Bronchial epithelial cell (primary cell): ENCODE measurements at regions not wholly inside any gene's neighbourhood (a gene's known extent, or its start where the extent isn't known, plus 50 kb on each side); places are given as distances from the start of the nearest gene placed in this dataset.
A peak's percentile ranks its signal among the peaks of the same experiment; 100 is the strongest.

ENCODE experiments used
- DNase-seq: peaks from one replicate; pipeline ENCODE4 v3.0.0-alpha.2; 2010; ENCODE audit warnings: low read depth
- FAIRE-seq: peaks from 2 replicates; lab custom pipeline; 2011; peaks lifted over from hg19 to GRCh38; lab: Jason Lieb, UNC
- H3K27me3 ChIP-seq: 2 replicates; pipeline ENCODE4 v1.5.1; 2011; ENCODE audit warnings: low read length; ENCODE audit not compliant: control insufficient read depth, insufficient read depth
- H3K36me3 ChIP-seq: 2 replicates; pipeline ENCODE4 v1.5.1; 2011; ENCODE audit warnings: low read length; ENCODE audit not compliant: control insufficient read depth, insufficient read depth
- H3K4me3 ChIP-seq: 2 replicates; pipeline ENCODE4 v1.5.1; 2011; ENCODE audit warnings: mild to moderate bottlenecking, low read depth, low read length, control low read depth
- CTCF ChIP-seq: IDR thresholded peaks from 2 replicates; pipeline ENCODE4 v1.5.1; 2011; ENCODE audit warnings: mild to moderate bottlenecking, moderate library complexity, low read length, control low read depth, inconsistent platforms; ENCODE audit not compliant: insufficient read depth, severe bottlenecking

GRCh38 chr4:134668237-134668636 lies 466.6 kb upstream of the PABPC4L start:
- no peaks in the 10 kb centered on the region for H3K36me3 ChIP-seq
- H3K27me3 ChIP-seq = no peaks in the 10 kb centered on the region
- H3K4me3 ChIP-seq = no peak overlapping the region
- DNase-seq = peak; percentile 30
- no peak for FAIRE-seq
- no peak for TF ChIP-seq CTCF

- no peaks in the 10 kb centered on the region for H3K36me3 ChIP-seq
- DNase-seq (no peak), FAIRE-seq (no peak)
- no peaks in the 10 kb centered on the region for H3K27me3 ChIP-seq
- H3K4me3 ChIP-seq = no peak overlapping the region
- TF ChIP-seq CTCF = no peak
These were observed 465.1 kb upstream of the PABPC4L start for GRCh38 chr4:134666640-134667039.

- DNase-seq (no peak), FAIRE-seq (no peak)
- Histone ChIP-seq H3K36me3 (no peaks in the 10 kb centered on the region), H3K4me3 (no peak overlapping the region), H3K27me3 (no peaks in the 10 kb centered on the region)
- no peak for TF ChIP-seq CTCF
These were observed 463.8 kb upstream of the PABPC4L start for GRCh38 chr4:134665429-134665828.

GRCh38 chr4:134663742-134664141 lies 462.2 kb upstream of the PABPC4L start:
- Histone ChIP-seq H3K4me3 (no peak overlapping the region), H3K36me3 (no peaks in the 10 kb centered on the region), H3K27me3 (no peaks in the 10 kb centered on the region)
- no peak for TF ChIP-seq CTCF
- FAIRE-seq = no peak
- no peak for DNase-seq

GRCh38 chr4:134650461-134650860 lies 448.9 kb upstream of the PABPC4L start:
- no peak for TF ChIP-seq CTCF
- H3K27me3 ChIP-seq = no peaks in the 10 kb centered on the region
- FAIRE-seq (no peak), DNase-seq (no peak)
- H3K4me3 ChIP-seq = no peak overlapping the region
- H3K36me3 ChIP-seq = no peaks in the 10 kb centered on the region

GRCh38 chr4:134645778-134646177 lies 444.2 kb upstream of the PABPC4L start:
- Histone ChIP-seq H3K36me3 (no peaks in the 10 kb centered on the region), H3K27me3 (no peaks in the 10 kb centered on the region), H3K4me3 (no peak overlapping the region)
- no peak for TF ChIP-seq CTCF
- no peak for DNase-seq
- FAIRE-seq = no peak
